HL-60 (cell line): ENCODE measurements at regions not wholly inside any gene's neighbourhood (a gene's known extent, or its start where the extent isn't known, plus 50 kb on each side); places are given as distances from the start of the nearest gene placed in this dataset.

Experiments used
- CTCF ChIP-seq: IDR thresholded peaks from one replicate; pipeline ENCODE4 v1.5.1; 2011; ENCODE audit warnings: low read length, control low read depth, inconsistent platforms; ENCODE audit not compliant: insufficient read depth
- POLR2AphosphoS5 ChIP-seq: IDR thresholded peaks from 2 replicates; pipeline ENCODE4 v1.6.1; 2012; ENCODE audit warnings: low read depth
- REST ChIP-seq: IDR thresholded peaks from 2 replicates; pipeline ENCODE4 v1.6.1; 2012; ENCODE audit warnings: low read depth; ENCODE audit not compliant: insufficient replicate concordance
- SPI1 ChIP-seq: IDR thresholded peaks from 2 replicates; pipeline ENCODE4 v1.6.1; 2012; ENCODE audit warnings: low read depth, mild to moderate bottlenecking, borderline replicate concordance

- TF ChIP-seq CTCF (no peak), REST (no peak), POLR2AphosphoS5 (no peak), SPI1 (no peak)
These were observed 161.8 kb upstream of the KCNJ16 start for GRCh38 chr17:69913216-69913615.
